Central memory CD8-positive, alpha-beta T cell (primary cell): ENCODE measurements at regions not wholly inside any gene's neighbourhood (a gene's known extent, or its start where the extent isn't known, plus 50 kb on each side); places are given as distances from the start of the nearest gene placed in this dataset.

Source experiments
- ATAC-seq: fragments of 150-1000 bp; cut with Tn5 transposase; replicated peaks from 2 replicates; pipeline ENCODE4 v1.10.0; 2022; ENCODE audit warnings: mild to moderate bottlenecking, moderate FRiP score, moderate number of reproducible peaks; ENCODE audit not compliant: poor library complexity, severe bottlenecking; ENCODE audit errors: extremely low read depth
- DNase-seq, 2 donors: peaks; one replicate each; pipeline ENCODE4 v3.0.0; 2021; ENCODE audit warnings: low spot score in 2 of 2
- H3K27ac Mint-ChIP-seq: one replicate; pipeline ENCODE4 v1.8.0; 2022; ENCODE audit warnings: low read depth, mild to moderate bottlenecking, moderate library complexity, mixed read lengths
- H3K27me3 Mint-ChIP-seq: one replicate; pipeline ENCODE4 v1.8.0; 2022; ENCODE audit warnings: mixed read lengths
- H3K36me3 Mint-ChIP-seq: one replicate; pipeline ENCODE4 v1.8.0; 2022; ENCODE audit warnings: mild to moderate bottlenecking, moderate library complexity, mixed read lengths; ENCODE audit not compliant: insufficient read depth
- H3K4me1 Mint-ChIP-seq: one replicate; pipeline ENCODE4 v1.8.0; 2022; ENCODE audit warnings: mixed read lengths
- H3K4me3 Mint-ChIP-seq: one replicate; pipeline ENCODE4 v1.8.0; 2022; ENCODE audit warnings: mild to moderate bottlenecking, moderate library complexity, mixed read lengths
- H3K9me3 Mint-ChIP-seq: one replicate; pipeline ENCODE4 v1.8.0; 2022; ENCODE audit warnings: mixed read lengths

- H3K36me3 Mint-ChIP-seq: no peaks in the 10 kb centered on the region
- ATAC-seq (no peak), DNase-seq (no peak)
- H3K4me1 Mint-ChIP-seq: no peaks in the 10 kb centered on the region
- H3K4me3 Mint-ChIP-seq: no peak overlapping the region
- H3K27ac Mint-ChIP-seq: no peak overlapping the region
- peaks cover 15% of the 10 kb centered on the region for H3K9me3 Mint-ChIP-seq
- peaks cover 42% of the 10 kb centered on the region for H3K27me3 Mint-ChIP-seq
Measured at GRCh38 chr14:101351769-101352168, 209.5 kb upstream of the DIO3 start.

GRCh38 chr14:101352567-101352966 is 208.7 kb upstream of the DIO3 start:
- H3K36me3 Mint-ChIP-seq: no peaks in the 10 kb centered on the region
- peaks cover 15% of the 10 kb centered on the region for H3K9me3 Mint-ChIP-seq
- DNase-seq (no peak), ATAC-seq (no peak)
- H3K4me3 Mint-ChIP-seq: no peak overlapping the region
- H3K27me3 Mint-ChIP-seq: peaks cover 43% of the 10 kb centered on the region
- no peak overlapping the region for H3K27ac Mint-ChIP-seq
- H3K4me1 Mint-ChIP-seq: no peaks in the 10 kb centered on the region

GRCh38 chr14:101353422-101353821 is 207.9 kb upstream of the DIO3 start:
- ATAC-seq: no peak

GRCh38 chr14:101354726-101355125 is 206.6 kb upstream of the DIO3 start:
- DNase-seq (peak in 1 of 2 donors; percentile 2), ATAC-seq (no peak)
- H3K36me3 Mint-ChIP-seq: no peaks in the 10 kb centered on the region
- peaks cover 56% of the 10 kb centered on the region for H3K27me3 Mint-ChIP-seq
- peaks cover 9% of the 10 kb centered on the region for H3K9me3 Mint-ChIP-seq
- no peak overlapping the region for H3K27ac Mint-ChIP-seq
- H3K4me1 Mint-ChIP-seq: no peaks in the 10 kb centered on the region
- no peak overlapping the region for H3K4me3 Mint-ChIP-seq

More at GRCh38 chr14:101353422-101353821, 207.9 kb upstream of the DIO3 start:
- Mint-ChIP-seq H3K27me3 (peaks cover 46% of the 10 kb centered on the region), H3K9me3 (peaks cover 9% of the 10 kb centered on the region), H3K4me1 (no peaks in the 10 kb centered on the region), H3K27ac (no peak overlapping the region), H3K4me3 (no peak overlapping the region), H3K36me3 (no peaks in the 10 kb centered on the region)
- no peak for DNase-seq

- H3K4me3 Mint-ChIP-seq: no peak overlapping the region
- ATAC-seq: no peak
Measured at GRCh38 chr14:101355284-101355683, 206.0 kb upstream of the DIO3 start.

GRCh38 chr14:101357038-101357437 is 204.3 kb upstream of the DIO3 start:
- Mint-ChIP-seq H3K4me1 (no peaks in the 10 kb centered on the region), H3K9me3 (peaks cover 9% of the 10 kb centered on the region), H3K27me3 (peaks cover 45% of the 10 kb centered on the region), H3K36me3 (no peaks in the 10 kb centered on the region), H3K4me3 (no peak overlapping the region), H3K27ac (no peak overlapping the region)
- DNase-seq: no peak
- ATAC-seq: no peak

More at GRCh38 chr14:101355284-101355683, 206.0 kb upstream of the DIO3 start:
- Mint-ChIP-seq H3K27me3 (peaks cover 56% of the 10 kb centered on the region), H3K9me3 (peaks cover 9% of the 10 kb centered on the region), H3K4me1 (no peaks in the 10 kb centered on the region), H3K27ac (no peak overlapping the region), H3K36me3 (no peaks in the 10 kb centered on the region)
- no peak for DNase-seq

GRCh38 chr14:101357559-101358319 is 203.6 kb upstream of the DIO3 start:
- H3K9me3 Mint-ChIP-seq: peaks cover 9% of the 10 kb centered on the region
- H3K27me3 Mint-ChIP-seq: peaks cover 51% of the 10 kb centered on the region
- ATAC-seq (no peak), DNase-seq (no peak)
- H3K36me3 Mint-ChIP-seq: no peaks in the 10 kb centered on the region
- H3K27ac Mint-ChIP-seq: no peak overlapping the region
- no peaks in the 10 kb centered on the region for H3K4me1 Mint-ChIP-seq
- H3K4me3 Mint-ChIP-seq: no peak overlapping the region

- Mint-ChIP-seq H3K4me1 (no peaks in the 10 kb centered on the region), H3K27me3 (peaks cover 51% of the 10 kb centered on the region), H3K27ac (no peak overlapping the region), H3K36me3 (no peaks in the 10 kb centered on the region), H3K4me3 (no peak overlapping the region), H3K9me3 (peaks cover 6% of the 10 kb centered on the region)
- DNase-seq (no peak), ATAC-seq (no peak)
Measured at GRCh38 chr14:101358320-101359125, 202.8 kb upstream of the DIO3 start.

- H3K9me3 Mint-ChIP-seq: no peaks in the 10 kb centered on the region
- no peak for ATAC-seq
- H3K4me1 Mint-ChIP-seq: no peaks in the 10 kb centered on the region
- no peak overlapping the region for H3K4me3 Mint-ChIP-seq
- no peak for DNase-seq
- peaks cover 59% of the 10 kb centered on the region for H3K27me3 Mint-ChIP-seq
- no peak overlapping the region for H3K27ac Mint-ChIP-seq
- no peaks in the 10 kb centered on the region for H3K36me3 Mint-ChIP-seq
Measured at GRCh38 chr14:101359221-101360053, 201.9 kb upstream of the DIO3 start.

- Mint-ChIP-seq H3K4me1 (no peaks in the 10 kb centered on the region), H3K36me3 (no peaks in the 10 kb centered on the region), H3K27me3 (peaks cover 68% of the 10 kb centered on the region), H3K4me3 (no peak overlapping the region), H3K27ac (no peak overlapping the region), H3K9me3 (no peaks in the 10 kb centered on the region)
- ATAC-seq (no peak), DNase-seq (no peak)
Measured at GRCh38 chr14:101360054-101360911, 201.0 kb upstream of the DIO3 start.

GRCh38 chr14:101361044-101361443 is 200.3 kb upstream of the DIO3 start:
- DNase-seq: no peak
- H3K4me1 Mint-ChIP-seq: no peaks in the 10 kb centered on the region
- H3K4me3 Mint-ChIP-seq: no peak overlapping the region
- H3K36me3 Mint-ChIP-seq: no peaks in the 10 kb centered on the region
- peaks cover 65% of the 10 kb centered on the region for H3K27me3 Mint-ChIP-seq
- no peak overlapping the region for H3K27ac Mint-ChIP-seq
- H3K9me3 Mint-ChIP-seq: no peaks in the 10 kb centered on the region
- no peak for ATAC-seq
